ENCODE measurements at regions not wholly inside any gene's neighbourhood (a gene's known extent, or its start where the extent isn't known, plus 50 kb on each side); places are given as distances from the start of the nearest gene placed in this dataset.
"Not testable (repeated sequence)": the region's sequence is repeated elsewhere in the genome, so short reads cannot be mapped to it uniquely, and the experiment has no call there.

DNA sequence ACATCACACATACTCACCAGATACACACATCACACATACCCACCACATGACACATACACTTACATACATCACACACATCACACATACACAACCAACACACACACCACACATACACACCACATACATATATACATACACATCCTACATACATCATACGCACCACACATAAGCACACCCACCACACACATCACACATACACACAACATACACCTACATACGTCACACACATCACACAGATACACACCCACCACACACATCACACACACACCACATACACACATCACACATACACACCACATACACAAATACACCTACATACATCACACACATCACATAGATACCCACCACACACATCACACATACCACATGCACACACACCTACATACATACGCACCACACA, 158.4 kb downstream of the NDUFA10 start:
- DNase-seq (ENCODE audit: extremely low read depth in 1 of 2, low read depth in 1 of 2) = no peak

DNA sequence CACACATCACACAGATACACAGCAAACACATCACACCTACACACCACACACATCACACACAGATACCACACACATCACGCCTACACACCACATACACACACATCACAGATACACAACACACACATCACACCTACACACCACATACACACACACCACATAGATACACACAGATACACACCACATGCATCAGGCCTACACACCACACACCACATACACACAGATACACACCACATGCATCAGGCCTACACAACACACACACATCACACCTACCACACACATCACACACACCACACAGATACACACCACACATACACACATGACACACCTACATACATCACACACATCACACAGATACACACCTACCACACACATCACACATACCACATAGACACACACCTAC, 158.8 kb downstream of the NDUFA10 start:
- DNase-seq (ENCODE audit: extremely low read depth in 1 of 2, low read depth in 1 of 2) = no peak

DNA sequence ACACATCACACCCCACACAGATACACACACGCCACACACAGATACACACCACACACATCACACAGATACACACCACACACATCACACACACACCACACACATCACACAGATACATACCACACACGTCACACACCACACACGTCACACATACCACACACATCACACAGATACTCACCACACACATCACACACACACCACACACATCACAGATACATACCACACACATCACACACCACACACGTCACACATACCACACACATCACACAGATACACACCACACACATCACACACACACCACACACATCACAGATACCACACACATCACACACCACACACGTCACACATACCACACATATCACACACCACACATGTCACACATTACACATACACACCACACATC, 159.3 kb downstream of the NDUFA10 start:
- not testable (repeated sequence) for DNase-seq (ENCODE audit: extremely low read depth in 1 of 2, low read depth in 1 of 2)

DNA sequence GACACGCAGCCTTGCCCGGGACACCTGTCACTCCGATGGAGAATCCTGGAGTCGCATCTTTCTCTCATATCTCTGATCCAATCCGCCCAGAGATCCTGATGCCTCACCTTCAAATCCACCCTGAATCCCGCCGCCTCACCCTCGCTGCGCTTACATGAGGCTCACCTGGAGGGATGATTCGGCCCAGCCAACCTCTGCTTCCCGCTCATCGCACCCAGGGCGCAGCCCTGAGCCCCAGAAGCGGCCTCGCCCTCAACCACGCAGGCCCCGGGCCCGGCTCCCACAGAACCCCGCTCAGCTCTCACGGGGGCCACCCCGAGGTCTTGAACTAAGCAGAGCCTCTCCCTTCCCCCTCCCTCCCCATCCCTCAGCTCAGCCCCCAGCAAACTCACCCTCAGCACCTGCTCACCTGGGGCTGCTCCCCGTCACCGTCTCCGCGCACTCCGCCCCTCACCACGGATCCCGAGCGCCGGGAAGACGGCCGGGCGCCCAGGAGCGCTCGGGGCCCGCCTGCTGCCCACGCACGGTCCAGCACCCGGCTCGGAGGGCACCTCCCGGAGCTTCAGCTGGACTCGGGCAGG, 160.0 kb downstream of the NDUFA10 start:
- no peak for DNase-seq (ENCODE audit: extremely low read depth in 1 of 2, low read depth in 1 of 2)

DNA sequence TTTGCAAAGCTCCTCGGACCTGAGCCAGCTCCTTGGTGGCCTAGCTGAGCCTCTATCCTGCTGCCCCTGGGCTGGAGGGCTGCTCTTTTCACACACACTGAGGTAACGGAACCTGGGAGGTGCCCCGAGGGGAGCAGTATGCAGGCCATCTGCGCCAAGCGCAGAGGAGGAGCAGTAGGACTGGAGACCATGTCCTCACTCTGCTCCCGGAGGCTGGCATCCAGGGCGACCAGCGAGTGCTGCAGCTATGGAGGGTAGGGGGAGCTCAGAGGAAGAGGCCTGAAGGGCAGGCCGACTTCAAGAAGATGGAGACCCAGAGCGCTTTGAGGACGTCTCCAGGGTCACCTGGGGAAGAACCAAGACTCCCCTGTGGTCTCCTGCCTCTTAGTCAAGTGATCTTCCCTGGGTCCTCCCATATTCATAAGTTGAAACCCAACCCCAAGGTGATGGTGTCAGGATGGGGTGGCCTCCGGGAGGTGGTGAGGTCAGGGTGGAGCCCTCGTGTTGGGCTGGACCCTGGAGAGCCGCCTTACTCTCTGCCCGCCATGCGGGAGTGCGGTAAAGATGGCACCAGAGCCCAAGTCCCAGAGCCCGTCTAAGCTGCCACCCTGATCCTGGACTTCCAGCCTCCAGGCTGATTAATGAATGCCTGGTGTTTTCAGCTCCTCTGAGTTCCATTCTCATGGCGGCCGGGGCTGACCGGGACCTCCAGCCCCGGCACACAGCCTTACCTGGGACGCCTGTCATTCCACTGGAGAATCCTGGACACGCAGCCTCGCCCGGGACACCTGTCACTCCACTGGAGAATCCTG, 160.7 kb downstream of the NDUFA10 start:
- DNase-seq (ENCODE audit: extremely low read depth in 1 of 2, low read depth in 1 of 2) = no peak

DNA sequence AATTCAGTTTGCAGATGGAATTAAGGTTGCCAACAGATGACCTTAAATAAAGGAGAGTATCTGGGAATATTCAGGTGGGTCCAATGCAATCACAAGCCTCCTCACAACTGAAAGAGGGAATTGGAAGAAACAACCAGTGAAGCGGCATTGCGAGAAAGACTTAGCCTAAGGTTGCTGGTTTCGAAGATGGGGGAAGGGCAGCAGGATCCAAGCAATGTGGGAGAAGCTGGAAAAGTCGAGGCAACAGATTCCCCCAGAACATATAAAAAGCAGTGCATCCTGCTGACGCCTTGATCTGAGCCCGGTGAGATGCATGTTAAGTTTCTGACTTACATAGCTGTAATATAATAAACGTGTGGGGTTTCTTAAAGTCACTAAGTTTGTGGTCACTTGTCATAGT, 162.5 kb downstream of the NDUFA10 start:
- no peak for DNase-seq (ENCODE audit: extremely low read depth in 1 of 2, low read depth in 1 of 2)

DNA sequence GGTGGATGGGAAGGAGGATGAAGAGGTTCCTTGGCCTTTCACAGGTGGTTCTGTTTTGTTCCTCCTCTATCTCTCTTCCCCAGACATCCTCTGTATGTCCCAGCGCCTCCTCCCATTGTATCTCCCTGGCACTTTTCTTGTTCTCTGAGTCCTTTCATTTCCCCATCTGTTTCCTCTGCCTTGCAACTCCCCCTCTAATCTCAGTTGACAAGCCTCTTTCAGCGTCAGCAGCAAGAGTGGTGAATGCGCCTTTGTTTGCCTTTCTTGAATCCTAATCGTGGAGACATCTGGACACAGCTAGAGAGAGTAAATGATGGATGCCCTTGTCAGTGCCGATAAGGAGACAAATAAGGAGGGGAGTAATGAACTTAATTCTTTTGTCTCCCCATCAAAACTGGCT, 167.0 kb downstream of the NDUFA10 start:
- DNase-seq (ENCODE audit: extremely low read depth in 1 of 2, low read depth in 1 of 2) = no peak

DNA sequence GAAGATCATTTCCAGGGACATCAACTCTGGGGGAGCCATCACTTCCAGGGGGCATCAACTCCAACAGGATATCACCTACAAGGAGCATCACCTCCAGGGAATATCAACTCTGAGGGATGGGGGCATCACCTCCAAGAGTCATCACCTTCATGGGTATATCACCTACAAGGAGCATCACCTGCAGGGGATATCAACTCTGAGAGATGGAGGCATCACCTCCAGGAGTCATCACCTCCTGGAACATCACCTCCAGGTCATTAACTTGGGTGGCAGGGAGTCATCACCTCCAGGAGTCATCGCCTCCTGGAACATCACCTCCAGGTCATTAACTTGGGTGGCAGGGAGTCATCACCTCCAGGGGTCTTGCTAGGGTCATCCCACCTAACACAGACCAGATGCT, 167.6 kb downstream of the NDUFA10 start:
- DNase-seq (ENCODE audit: extremely low read depth in 1 of 2, low read depth in 1 of 2) = no peak

DNA sequence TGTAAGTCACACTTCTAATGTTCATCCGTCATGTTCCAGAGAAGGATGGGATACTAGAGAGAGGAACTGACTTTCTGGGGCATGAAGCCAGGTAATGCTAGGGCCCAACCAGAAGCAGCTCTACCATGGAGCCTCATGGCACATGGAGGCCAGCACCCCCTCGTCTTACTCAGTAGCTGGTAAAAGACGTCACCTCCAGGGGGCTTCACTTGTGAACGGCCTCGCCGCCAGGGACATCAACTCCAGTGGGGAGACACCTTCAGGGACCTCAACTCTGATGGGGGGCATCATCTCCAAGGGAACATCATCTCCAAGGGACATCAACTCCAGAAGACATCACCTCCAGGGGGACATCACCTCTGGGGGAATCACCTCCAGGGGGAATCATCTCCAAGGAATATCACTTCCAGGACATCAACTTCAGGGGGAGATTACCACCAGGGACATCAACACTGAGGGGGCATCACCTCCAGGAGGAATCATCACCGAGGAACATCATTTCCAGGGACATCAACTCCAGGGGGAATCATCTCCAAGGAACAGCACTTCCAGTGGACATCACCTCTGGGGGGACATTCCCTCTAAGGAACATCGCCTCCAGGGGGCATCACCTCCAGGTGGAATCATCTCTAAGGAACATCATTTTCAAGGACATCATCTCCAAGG, 168.4 kb downstream of the NDUFA10 start:
- no peak for DNase-seq (ENCODE audit: extremely low read depth in 1 of 2, low read depth in 1 of 2)

DNA sequence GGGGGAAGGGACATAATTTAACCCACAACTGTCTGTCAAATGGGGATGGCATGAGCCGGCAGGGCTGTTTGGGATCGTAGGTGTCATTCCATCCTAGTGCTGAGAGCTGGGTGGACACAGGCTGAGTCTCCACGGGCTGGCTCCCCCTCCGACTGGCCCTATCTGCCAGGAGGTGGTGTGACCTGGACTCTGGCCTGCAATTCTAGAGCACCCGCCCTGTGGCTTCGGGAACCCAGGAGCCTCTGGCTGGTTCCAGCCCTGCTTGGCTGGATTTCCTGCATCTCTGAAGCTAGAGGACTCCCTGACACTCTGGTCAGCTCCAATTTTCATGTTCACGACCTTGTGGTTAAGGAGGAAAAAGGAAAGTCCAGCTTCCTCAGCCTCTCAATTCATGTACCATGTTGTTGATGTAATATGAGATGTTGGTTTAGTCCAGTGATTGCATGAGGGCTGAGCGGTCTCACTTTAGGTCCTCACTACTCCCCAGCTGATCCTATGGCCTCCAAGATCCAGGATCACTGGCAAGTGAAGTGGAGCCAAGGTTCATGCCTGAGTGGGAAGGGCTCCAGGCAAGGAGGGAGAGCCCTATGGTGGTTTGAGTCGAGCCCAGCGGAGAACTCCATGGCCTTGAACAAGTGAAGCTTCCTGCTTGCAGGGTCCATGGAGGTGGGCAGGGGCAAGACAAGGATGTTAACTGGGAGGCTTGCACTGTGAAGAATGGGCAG, 169.1 kb downstream of the NDUFA10 start:
- no peak for DNase-seq (ENCODE audit: extremely low read depth in 1 of 2, low read depth in 1 of 2)

DNA sequence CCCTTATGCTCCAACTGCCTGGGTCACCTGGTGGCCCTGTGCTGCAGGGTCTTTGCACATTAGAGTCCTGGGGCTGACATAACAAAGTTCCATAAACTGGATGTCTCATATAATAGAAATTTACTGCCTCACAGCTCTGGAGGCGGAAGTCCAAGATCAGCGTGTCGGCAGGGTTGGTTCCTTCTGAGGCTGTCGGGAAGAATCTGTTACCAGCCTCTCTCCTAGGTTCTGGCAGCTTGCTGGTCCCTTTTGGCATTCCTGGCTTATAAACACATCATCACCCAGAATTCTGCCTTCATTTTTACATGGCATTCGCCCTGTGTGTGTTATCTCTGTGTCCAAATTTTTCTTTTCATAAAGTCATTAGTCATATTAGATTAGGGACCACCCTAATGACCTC, 170.5 kb downstream of the NDUFA10 start:
- no peak for DNase-seq (ENCODE audit: extremely low read depth in 1 of 2, low read depth in 1 of 2)

DNA sequence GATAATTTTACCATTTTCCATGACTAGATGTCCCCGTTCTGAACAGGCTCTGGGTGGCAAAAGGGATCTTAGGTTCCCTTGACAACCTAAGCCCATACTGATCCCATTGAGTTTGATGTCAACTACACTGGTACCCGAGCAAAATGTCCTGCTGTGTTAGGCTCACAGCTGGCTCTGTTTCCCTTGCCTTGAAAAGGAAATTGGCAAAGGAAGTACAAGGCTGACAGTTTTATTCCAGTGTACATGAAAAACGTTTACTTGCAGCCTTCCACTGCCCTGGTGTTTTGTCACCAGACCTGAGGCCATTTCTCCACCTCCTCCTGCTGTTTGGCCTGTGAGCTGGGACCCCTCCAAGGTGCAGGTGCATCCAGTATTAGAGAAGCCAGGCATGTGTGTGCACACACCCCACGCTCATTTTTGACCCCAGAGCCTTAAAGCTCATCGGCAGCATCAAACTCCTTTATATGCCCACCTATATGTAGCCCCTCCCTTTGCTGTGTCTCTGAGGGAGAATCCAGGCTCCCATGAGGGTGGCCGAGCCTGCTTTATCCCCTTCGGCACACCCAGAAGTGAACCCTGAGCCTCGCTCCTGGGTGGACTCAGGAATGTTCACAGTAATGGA, 171.3 kb downstream of the NDUFA10 start:
- DNase-seq (ENCODE audit: extremely low read depth in 1 of 2, low read depth in 1 of 2) = no peak

DNA sequence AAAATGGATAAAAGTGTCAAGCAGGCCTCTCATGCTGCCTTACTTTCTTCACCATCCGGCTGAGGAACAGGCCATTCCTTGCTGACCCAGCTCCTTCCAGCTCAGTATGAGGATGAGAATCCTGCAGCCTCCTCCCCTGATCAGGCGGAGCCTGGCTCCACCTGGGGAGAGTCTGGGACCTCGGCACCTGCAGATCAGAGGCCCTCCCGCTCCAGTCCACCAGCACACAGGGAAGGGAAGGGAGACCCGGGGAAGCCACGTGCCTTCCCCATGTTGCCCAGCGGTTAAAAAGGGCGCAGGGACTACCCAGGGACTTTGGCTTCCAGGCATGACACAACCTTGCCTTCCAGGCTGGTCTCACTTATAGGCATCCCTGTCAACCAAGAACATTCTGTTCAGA, 172.0 kb downstream of the NDUFA10 start:
- DNase-seq (ENCODE audit: extremely low read depth in 1 of 2, low read depth in 1 of 2) = no peak

DNA sequence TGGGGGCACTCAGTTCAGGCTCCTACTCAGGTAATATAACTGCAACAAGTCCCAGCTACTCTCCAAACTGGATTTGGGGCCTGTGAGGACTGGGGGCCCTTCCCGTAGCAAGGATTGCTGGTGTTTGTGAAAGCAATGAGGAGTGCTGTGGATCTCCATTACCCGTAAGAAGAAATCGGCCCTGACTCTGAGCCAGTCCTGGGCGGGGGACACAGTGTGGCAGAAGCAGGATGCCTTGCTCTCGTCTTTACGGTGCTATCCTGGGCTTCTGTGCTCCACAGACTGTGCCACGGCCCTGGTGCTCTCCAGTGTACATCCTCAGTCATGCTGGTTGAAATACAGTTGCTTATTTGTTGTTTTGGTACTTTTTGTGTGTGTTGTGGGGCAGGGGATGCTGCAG, 172.9 kb downstream of the NDUFA10 start:
- DNase-seq (ENCODE audit: extremely low read depth in 1 of 2, low read depth in 1 of 2) = no peak

DNA sequence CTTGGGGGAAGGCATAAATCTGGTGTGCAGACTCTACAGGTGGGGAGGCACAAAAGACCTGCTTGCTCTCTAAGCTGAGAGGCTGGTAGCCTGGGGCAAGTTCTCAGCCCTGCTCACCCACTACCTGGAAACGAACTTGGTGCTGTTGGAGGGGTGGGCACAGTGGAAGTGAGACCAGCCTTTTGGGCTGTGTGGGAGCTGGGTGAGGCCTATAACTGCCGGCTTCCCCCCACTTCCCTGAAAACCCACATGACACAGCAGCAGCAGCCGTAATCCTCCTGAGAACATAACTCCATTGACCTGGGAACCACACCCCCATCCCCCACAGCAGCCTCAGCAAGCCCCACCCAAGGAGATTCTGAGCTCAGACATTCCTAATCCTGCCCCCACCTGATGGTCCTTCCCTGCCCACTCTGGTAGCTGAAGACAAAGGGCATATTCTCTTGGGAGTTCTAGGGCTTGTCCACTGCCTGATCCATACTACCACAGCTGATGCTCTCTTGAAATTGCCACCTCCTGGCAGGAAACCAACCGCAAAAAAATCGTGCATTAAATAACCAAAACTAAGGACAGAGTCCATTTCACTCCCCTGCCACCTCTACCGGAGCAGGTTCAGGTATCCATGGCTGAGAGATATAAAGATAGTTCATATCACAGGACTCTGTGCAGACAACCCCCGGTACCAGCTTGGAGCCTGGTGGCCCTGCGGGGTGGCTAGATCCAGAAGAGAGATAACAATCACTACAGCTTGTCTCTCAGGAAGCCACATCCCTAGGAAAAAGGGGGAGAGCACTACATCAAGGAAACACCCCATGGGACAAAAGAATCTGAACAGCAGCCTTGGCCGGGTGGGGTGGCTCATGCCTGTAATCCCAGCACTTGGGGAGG, 178.1 kb downstream of the NDUFA10 start:
- DNase-seq (ENCODE audit: extremely low read depth in 1 of 2, low read depth in 1 of 2) = no peak

DNA sequence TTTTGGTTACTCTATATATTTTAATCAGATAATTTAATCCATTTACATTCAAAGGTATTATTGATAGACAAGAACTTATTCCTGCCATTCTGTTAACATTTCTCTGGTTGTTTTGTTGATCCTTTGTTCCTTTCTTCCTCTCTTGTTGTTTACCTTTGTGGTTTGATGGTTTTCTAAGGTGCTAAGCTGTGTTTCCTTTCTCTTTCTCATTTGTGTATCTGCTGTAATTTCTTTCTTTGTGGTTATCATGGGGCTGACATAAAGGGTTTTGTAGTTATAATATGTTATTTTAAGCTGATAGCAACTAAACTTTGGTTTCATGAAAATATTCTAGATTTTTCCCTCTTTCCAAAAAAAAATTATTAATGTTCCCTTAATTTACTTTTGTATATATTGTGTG, 179.2 kb downstream of the NDUFA10 start:
- DNase-seq (ENCODE audit: extremely low read depth in 1 of 2, low read depth in 1 of 2) = no peak

DNA sequence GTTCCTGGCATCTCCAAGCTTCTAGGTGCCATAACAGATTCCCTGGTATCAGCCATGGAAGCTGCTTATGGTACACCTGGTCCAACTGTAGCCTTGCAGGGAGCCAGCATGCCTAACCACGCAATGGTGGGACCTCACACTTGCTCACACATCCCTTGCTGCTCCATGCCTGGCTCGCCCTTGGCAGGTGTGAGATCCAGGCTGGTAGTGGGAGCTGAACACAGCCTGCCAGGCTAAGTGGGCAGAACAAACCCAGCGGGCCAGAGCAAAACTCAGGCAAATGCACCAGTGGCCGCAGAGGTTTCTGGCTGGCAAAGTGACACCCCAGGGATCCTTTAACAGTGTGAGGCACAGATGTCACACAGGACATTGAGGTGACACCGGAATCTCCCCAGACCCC, 185.8 kb downstream of the NDUFA10 start:
- DNase-seq (ENCODE audit: extremely low read depth in 1 of 2, low read depth in 1 of 2) = no peak

DNA sequence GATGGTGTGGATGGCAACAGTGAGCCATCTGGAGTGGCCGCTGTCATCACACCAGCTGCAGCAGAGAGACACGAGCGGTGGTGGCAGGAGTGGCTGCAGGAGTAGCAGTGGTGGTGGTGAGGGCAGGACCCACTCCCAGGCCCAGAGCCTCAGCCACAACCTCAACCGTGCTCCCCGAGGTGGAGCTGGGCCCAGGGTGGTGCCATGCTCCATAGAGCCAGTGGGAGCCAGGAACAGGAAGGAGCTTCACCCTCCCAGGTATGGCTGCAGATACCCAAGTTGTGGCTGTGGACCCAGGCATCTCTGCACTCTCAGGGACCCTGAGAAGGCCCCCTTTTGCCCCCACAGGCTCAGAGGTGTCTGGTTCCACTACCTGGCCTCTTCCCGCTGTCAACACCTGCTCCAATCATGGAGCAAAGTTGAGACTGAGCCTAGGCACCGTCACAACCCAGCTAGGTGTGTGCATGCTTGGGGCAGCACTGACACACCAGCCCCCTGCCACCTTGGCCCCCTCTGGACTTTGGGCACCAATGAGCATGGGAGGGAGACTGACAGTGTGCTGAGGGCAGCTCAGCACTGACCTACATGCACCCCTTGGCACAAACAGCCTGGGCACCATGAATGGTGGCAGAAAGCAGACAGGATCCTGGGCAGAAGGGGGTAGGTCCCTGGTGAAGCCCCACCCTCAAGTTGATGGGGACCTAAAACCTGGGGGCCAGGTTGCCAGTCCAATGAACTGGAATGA, 188.9 kb downstream of the NDUFA10 start:
- DNase-seq (ENCODE audit: extremely low read depth in 1 of 2, low read depth in 1 of 2) = no peak

DNA sequence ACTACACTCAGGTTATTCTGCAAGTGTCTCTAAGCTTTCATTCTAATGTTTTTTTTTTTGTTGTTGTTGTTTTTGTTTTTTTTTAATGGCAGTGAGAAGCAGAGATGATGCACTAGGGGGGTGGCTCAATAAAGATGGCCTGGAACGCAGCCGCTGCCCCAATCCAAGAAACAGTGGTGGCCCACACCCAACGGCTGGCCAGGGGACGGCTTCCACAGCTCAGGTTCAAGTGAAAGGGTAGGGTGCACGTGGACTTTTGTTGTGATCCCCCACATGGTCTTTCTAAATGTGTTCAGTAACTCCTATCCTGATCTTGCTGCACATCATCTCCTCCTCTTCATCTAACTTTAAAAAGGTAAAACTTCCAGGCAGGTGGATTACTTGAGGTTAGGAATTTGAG, 190.1 kb downstream of the NDUFA10 start:
- no peak for DNase-seq (ENCODE audit: extremely low read depth in 1 of 2, low read depth in 1 of 2)

Measured in activated CD8-positive, alpha-beta memory T cell treated with anti-CD3 and anti-CD28 coated beads for 1 hour (primary cell).